ENCODE measurements at regions not wholly inside any gene's neighbourhood (a gene's known extent, or its start where the extent isn't known, plus 50 kb on each side); places are given as distances from the start of the nearest gene placed in this dataset.
"Not testable (repeated sequence)": the region's sequence is repeated elsewhere in the genome, so short reads cannot be mapped to it uniquely, and the experiment has no call there.

- in situ Hi-C loops (cut with MboI; ENCODE audit: low sequenced_read_pairs), result no loop called here
- peak; percentile 40 to 47 for DNase-seq (ENCODE audit: low spot score in 2 of 2)
Observed at GRCh38 chr4:60463857-60464502, 736.1 kb upstream of the ADGRL3 start.

GRCh38 chr4:60482921-60483351 is 717.2 kb upstream of the ADGRL3 start:
- H3K4me1 ChIP-seq, result peaks cover 23% of the 10 kb centered on the region
- in situ Hi-C loops (cut with MboI; ENCODE audit: low sequenced_read_pairs), result no loop called here

More at GRCh38 chr4:60463857-60464502, 736.1 kb upstream of the ADGRL3 start:
- Histone ChIP-seq H3K4me1 (no peaks in the 10 kb centered on the region), H3K36me3 (replicated peaks) (no peaks in the 10 kb centered on the region), H3K9me3 (no peaks in the 10 kb centered on the region), H3K27me3 (ENCODE audit: low read depth) (no peaks in the 10 kb centered on the region), H3K4me3 (no peak overlapping the region)

GRCh38 chr4:60485276-60485675 is 714.9 kb upstream of the ADGRL3 start:
- Histone ChIP-seq H3K9me3 (no peaks in the 10 kb centered on the region), H3K36me3 (replicated peaks) (no peaks in the 10 kb centered on the region), H3K4me3 (no peak overlapping the region), H3K4me1 (peaks cover 23% of the 10 kb centered on the region), H3K27me3 (ENCODE audit: low read depth) (no peaks in the 10 kb centered on the region)
- no peak for DNase-seq (ENCODE audit: low spot score in 2 of 2)
- in situ Hi-C loops (cut with MboI; ENCODE audit: low sequenced_read_pairs), result no loop called here

More at GRCh38 chr4:60482921-60483351, 717.2 kb upstream of the ADGRL3 start:
- Histone ChIP-seq H3K36me3 (replicated peaks) (no peaks in the 10 kb centered on the region), H3K27me3 (ENCODE audit: low read depth) (no peaks in the 10 kb centered on the region), H3K9me3 (no peaks in the 10 kb centered on the region), H3K4me3 (no peak overlapping the region)
- peak; percentile 77 to 99 for DNase-seq (ENCODE audit: low spot score in 2 of 2)

GRCh38 chr4:60487118-60487761 is 712.9 kb upstream of the ADGRL3 start:
- H3K27me3 ChIP-seq (ENCODE audit: low read depth); H3K4me3 ChIP-seq; in situ Hi-C loops (cut with MboI; ENCODE audit: low sequenced_read_pairs); DNase-seq (ENCODE audit: low spot score in 2 of 2); H3K9me3 ChIP-seq; H3K36me3 ChIP-seq (replicated peaks): not testable (repeated sequence)
- H3K4me1 ChIP-seq, result peaks cover 20% of the 10 kb centered on the region

- in situ Hi-C loops (cut with MboI; ENCODE audit: low sequenced_read_pairs), result no loop called here
- DNase-seq (ENCODE audit: low spot score in 2 of 2), result peak; percentile 12 to 77
Observed at GRCh38 chr4:60500810-60501209, 699.3 kb upstream of the ADGRL3 start.

GRCh38 chr4:60502733-60503132 is 697.4 kb upstream of the ADGRL3 start:
- no peak overlapping the region for H3K4me3 ChIP-seq
- no peaks in the 10 kb centered on the region for H3K36me3 ChIP-seq (replicated peaks)
- in situ Hi-C loops (cut with MboI; ENCODE audit: low sequenced_read_pairs), result no loop called here
- H3K4me1 ChIP-seq, result peaks cover 9% of the 10 kb centered on the region
- no peaks in the 10 kb centered on the region for H3K27me3 ChIP-seq (ENCODE audit: low read depth)
- H3K9me3 ChIP-seq, result no peaks in the 10 kb centered on the region
- DNase-seq (ENCODE audit: low spot score in 2 of 2), result no peak

More at GRCh38 chr4:60500810-60501209, 699.3 kb upstream of the ADGRL3 start:
- Histone ChIP-seq H3K27me3 (ENCODE audit: low read depth) (no peaks in the 10 kb centered on the region), H3K4me1 (peaks cover 9% of the 10 kb centered on the region), H3K9me3 (no peaks in the 10 kb centered on the region), H3K4me3 (no peak overlapping the region), H3K36me3 (replicated peaks) (no peaks in the 10 kb centered on the region)

GRCh38 chr4:60506061-60506460 is 694.1 kb upstream of the ADGRL3 start:
- in situ Hi-C loops (cut with MboI; ENCODE audit: low sequenced_read_pairs), result no loop called here
- no peak overlapping the region for H3K4me3 ChIP-seq
- peaks cover 5% of the 10 kb centered on the region for H3K4me1 ChIP-seq
- H3K9me3 ChIP-seq, result no peaks in the 10 kb centered on the region; the same call in 1 of the 2 replicates
- H3K36me3 ChIP-seq (replicated peaks), result no peaks in the 10 kb centered on the region
- H3K27me3 ChIP-seq (ENCODE audit: low read depth), result no peaks in the 10 kb centered on the region
- DNase-seq (ENCODE audit: low spot score in 2 of 2), result no peak

- peak; percentile 28 to 92 for DNase-seq (ENCODE audit: low spot score in 2 of 2)
- Histone ChIP-seq H3K27me3 (ENCODE audit: low read depth) (no peaks in the 10 kb centered on the region), H3K4me1 (peaks cover 15% of the 10 kb centered on the region), H3K36me3 (replicated peaks) (no peaks in the 10 kb centered on the region), H3K9me3 (no peaks in the 10 kb centered on the region), H3K4me3 (no peak overlapping the region)
- in situ Hi-C loops (cut with MboI; ENCODE audit: low sequenced_read_pairs), result no loop called here
Observed at GRCh38 chr4:60522265-60522664, 677.9 kb upstream of the ADGRL3 start.

- Histone ChIP-seq H3K9me3 (no peaks in the 10 kb centered on the region), H3K36me3 (replicated peaks) (no peaks in the 10 kb centered on the region), H3K4me1 (peaks cover 8% of the 10 kb centered on the region), H3K4me3 (no peak overlapping the region), H3K27me3 (ENCODE audit: low read depth) (no peaks in the 10 kb centered on the region)
- peak in 1 of 2 experiments; percentile 92 for DNase-seq (ENCODE audit: low spot score in 2 of 2)
- in situ Hi-C loops (cut with MboI; ENCODE audit: low sequenced_read_pairs), result no loop called here
Observed at GRCh38 chr4:60531776-60532379, 668.2 kb upstream of the ADGRL3 start.

GRCh38 chr4:60544981-60545380 is 655.1 kb upstream of the ADGRL3 start:
- no peak overlapping the region for H3K4me3 ChIP-seq
- H3K27me3 ChIP-seq (ENCODE audit: low read depth), result no peaks in the 10 kb centered on the region
- no peaks in the 10 kb centered on the region for H3K9me3 ChIP-seq
- in situ Hi-C loops (cut with MboI; ENCODE audit: low sequenced_read_pairs), result no loop called here
- no peak for DNase-seq (ENCODE audit: low spot score in 2 of 2)
- no peaks in the 10 kb centered on the region for H3K4me1 ChIP-seq
- H3K36me3 ChIP-seq (replicated peaks), result no peaks in the 10 kb centered on the region

GRCh38 chr4:60562334-60562733 is 637.8 kb upstream of the ADGRL3 start:
- peaks cover 3% of the 10 kb centered on the region; the same call in 1 of the 2 replicates for H3K4me1 ChIP-seq
- no peaks in the 10 kb centered on the region for H3K27me3 ChIP-seq (ENCODE audit: low read depth)
- H3K36me3 ChIP-seq (replicated peaks), result no peaks in the 10 kb centered on the region
- no peak for DNase-seq (ENCODE audit: low spot score in 2 of 2)
- H3K4me3 ChIP-seq, result no peak overlapping the region
- in situ Hi-C loops (cut with MboI; ENCODE audit: low sequenced_read_pairs), result no loop called here
- H3K9me3 ChIP-seq, result no peaks in the 10 kb centered on the region

- no peaks in the 10 kb centered on the region for H3K27me3 ChIP-seq (ENCODE audit: low read depth)
- peaks cover 3% of the 10 kb centered on the region; the same call in 1 of the 2 replicates for H3K4me1 ChIP-seq
- in situ Hi-C loops (cut with MboI; ENCODE audit: low sequenced_read_pairs), result no loop called here
- no peaks in the 10 kb centered on the region for H3K9me3 ChIP-seq
- H3K4me3 ChIP-seq, result no peak overlapping the region
- no peak for DNase-seq (ENCODE audit: low spot score in 2 of 2)
- no peaks in the 10 kb centered on the region for H3K36me3 ChIP-seq (replicated peaks)
Observed at GRCh38 chr4:60565558-60565957, 634.6 kb upstream of the ADGRL3 start.

GRCh38 chr4:60575336-60575735 is 624.8 kb upstream of the ADGRL3 start:
- Histone ChIP-seq H3K27me3 (ENCODE audit: low read depth) (no peaks in the 10 kb centered on the region), H3K4me1 (no peaks in the 10 kb centered on the region; the same call in 1 of the 2 replicates), H3K36me3 (replicated peaks) (no peaks in the 10 kb centered on the region), H3K4me3 (no peak overlapping the region), H3K9me3 (no peaks in the 10 kb centered on the region)
- in situ Hi-C loops (cut with MboI; ENCODE audit: low sequenced_read_pairs), result no loop called here
- DNase-seq (ENCODE audit: low spot score in 2 of 2), result no peak

- Histone ChIP-seq H3K9me3 (no peaks in the 10 kb centered on the region), H3K4me1 (no peaks in the 10 kb centered on the region; the same call in 1 of the 2 replicates), H3K27me3 (ENCODE audit: low read depth) (no peaks in the 10 kb centered on the region), H3K4me3 (no peak overlapping the region), H3K36me3 (replicated peaks) (no peaks in the 10 kb centered on the region)
- in situ Hi-C loops (cut with MboI; ENCODE audit: low sequenced_read_pairs), result no loop called here
- no peak for DNase-seq (ENCODE audit: low spot score in 2 of 2)
Observed at GRCh38 chr4:60579335-60579734, 620.8 kb upstream of the ADGRL3 start.
